ENCODE measurements at regions not wholly inside any gene's neighbourhood (a gene's known extent, or its start where the extent isn't known, plus 50 kb on each side); places are given as distances from the start of the nearest gene placed in this dataset.

DNA sequence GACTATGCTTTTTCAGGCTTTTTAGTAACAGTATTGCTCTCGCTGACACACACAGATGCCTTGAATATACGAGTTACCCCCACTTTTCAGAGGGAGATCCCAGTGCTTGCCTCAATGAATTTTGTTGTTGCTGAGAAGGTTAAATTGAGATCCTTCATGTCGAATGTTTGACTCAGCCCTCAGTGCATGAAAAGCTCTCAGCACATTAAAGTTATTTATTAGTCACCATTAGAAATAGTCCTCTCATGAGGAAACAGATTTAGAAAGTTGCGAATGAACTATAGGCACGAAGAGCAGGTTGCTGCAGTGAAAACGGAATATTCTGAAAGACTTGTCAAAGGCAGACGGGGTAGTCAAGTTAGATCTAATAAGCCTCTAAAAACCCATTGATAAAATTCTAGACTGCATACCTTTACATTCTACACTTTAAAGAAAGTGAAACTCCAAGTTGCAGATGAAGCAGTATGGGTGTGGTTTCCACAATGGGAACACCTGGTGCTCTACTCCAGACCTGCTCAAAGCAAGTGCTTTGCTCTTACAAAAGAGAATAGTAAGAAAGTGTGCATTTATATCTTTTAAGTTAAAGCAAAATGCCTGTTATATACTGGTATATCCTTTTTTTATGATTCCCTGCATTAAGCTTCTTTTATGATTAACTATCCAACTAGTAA is 238.1 kb downstream of the MAF start:
- TF ChIP-seq, protein P1, sequence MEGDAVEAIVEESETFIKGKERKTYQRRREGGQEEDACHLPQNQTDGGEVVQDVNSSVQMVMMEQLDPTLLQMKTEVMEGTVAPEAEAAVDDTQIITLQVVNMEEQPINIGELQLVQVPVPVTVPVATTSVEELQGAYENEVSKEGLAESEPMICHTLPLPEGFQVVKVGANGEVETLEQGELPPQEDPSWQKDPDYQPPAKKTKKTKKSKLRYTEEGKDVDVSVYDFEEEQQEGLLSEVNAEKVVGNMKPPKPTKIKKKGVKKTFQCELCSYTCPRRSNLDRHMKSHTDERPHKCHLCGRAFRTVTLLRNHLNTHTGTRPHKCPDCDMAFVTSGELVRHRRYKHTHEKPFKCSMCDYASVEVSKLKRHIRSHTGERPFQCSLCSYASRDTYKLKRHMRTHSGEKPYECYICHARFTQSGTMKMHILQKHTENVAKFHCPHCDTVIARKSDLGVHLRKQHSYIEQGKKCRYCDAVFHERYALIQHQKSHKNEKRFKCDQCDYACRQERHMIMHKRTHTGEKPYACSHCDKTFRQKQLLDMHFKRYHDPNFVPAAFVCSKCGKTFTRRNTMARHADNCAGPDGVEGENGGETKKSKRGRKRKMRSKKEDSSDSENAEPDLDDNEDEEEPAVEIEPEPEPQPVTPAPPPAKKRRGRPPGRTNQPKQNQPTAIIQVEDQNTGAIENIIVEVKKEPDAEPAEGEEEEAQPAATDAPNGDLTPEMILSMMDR (conservative IDR thresholded peaks at IDR 0.05; ENCODE audit: low read length) = no peak
- TF ChIP-seq EZH2phosphoT487 (IDR thresholded peaks at IDR 0.05; ENCODE audit: borderline replicate concordance, low read depth, low read length) = no peak
